ENCODE measurements at regions not wholly inside any gene's neighbourhood (a gene's known extent, or its start where the extent isn't known, plus 50 kb on each side); places are given as distances from the start of the nearest gene placed in this dataset.
A peak's percentile ranks its signal among the peaks of the same experiment; 100 is the strongest.

DNA sequence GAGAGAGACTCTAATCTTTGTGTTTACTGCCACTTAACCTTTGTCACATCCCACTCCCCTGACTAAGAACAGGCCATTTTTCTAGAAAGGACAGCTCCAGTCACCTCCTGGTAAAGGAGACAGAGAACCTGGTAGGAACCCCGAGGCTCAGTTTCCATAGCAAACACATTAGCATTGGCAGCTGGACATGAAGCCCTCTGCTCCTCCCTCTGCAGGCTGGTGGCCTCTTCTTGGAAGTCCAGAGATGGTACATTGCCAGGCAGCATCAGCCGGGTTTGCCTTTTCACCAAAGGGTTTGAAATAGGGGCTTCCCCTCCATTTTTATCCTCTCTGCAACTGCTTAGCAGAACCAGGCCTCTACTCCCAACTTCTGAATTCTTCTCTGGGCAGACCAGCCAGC, 213.4 kb upstream of the SEMA6D start:
- TF ChIP-seq REST (IDR thresholded peaks at IDR 0.05; ENCODE audit: insufficient read depth in 1 of 2, low read depth in 2 of 2, low read length in 2 of 2) (no peak), SIN3A (IDR thresholded peaks at IDR 0.05; ENCODE audit: borderline replicate concordance, insufficient read depth, low read length) (no peak), FOXP2 (optimal IDR thresholded peaks at IDR 0.05; ENCODE audit: borderline replicate concordance, extremely low read depth, extremely low read length, insufficient read depth) (no peak), POLR2AphosphoS5 (IDR thresholded peaks at IDR 0.05; ENCODE audit: low read depth, low read length) (no peak), TAF1 (IDR thresholded peaks at IDR 0.05; ENCODE audit: borderline replicate concordance, insufficient read depth, low read length) (no peak)

- TF ChIP-seq POLR2AphosphoS5 (IDR thresholded peaks at IDR 0.05; ENCODE audit: low read depth, low read length) (no peak), FOXP2 (optimal IDR thresholded peaks at IDR 0.05; ENCODE audit: borderline replicate concordance, extremely low read depth, extremely low read length, insufficient read depth) (no peak), SIN3A (IDR thresholded peaks at IDR 0.05; ENCODE audit: borderline replicate concordance, insufficient read depth, low read length) (no peak), TAF1 (IDR thresholded peaks at IDR 0.05; ENCODE audit: borderline replicate concordance, insufficient read depth, low read length) (no peak), REST (IDR thresholded peaks at IDR 0.05; ENCODE audit: insufficient read depth in 1 of 2, low read depth in 2 of 2, low read length in 2 of 2) (no peak)
Measured at GRCh38 chr15:47504624-47505256, 212.6 kb upstream of the SEMA6D start.

GRCh38 chr15:47505712-47506328, 211.5 kb upstream of the SEMA6D start:
- no peak for TF ChIP-seq POLR2AphosphoS5 (IDR thresholded peaks at IDR 0.05; ENCODE audit: low read depth, low read length)
- TF ChIP-seq SIN3A (IDR thresholded peaks at IDR 0.05; ENCODE audit: borderline replicate concordance, insufficient read depth, low read length), result no peak
- no peak for TF ChIP-seq FOXP2 (optimal IDR thresholded peaks at IDR 0.05; ENCODE audit: borderline replicate concordance, extremely low read depth, extremely low read length, insufficient read depth)
- no peak for TF ChIP-seq REST (IDR thresholded peaks at IDR 0.05; ENCODE audit: insufficient read depth in 1 of 2, low read depth in 2 of 2, low read length in 2 of 2)
- no peak for TF ChIP-seq TAF1 (IDR thresholded peaks at IDR 0.05; ENCODE audit: borderline replicate concordance, insufficient read depth, low read length)

- TF ChIP-seq POLR2AphosphoS5 (IDR thresholded peaks at IDR 0.05; ENCODE audit: low read depth, low read length), result no peak
- TF ChIP-seq REST (IDR thresholded peaks at IDR 0.05; ENCODE audit: insufficient read depth in 1 of 2, low read depth in 2 of 2, low read length in 2 of 2), result 0 out of 4 replicates have a peak, but pooled peaks of 1 of the 2 experiments have one; percentile 12
Measured at GRCh38 chr15:47506329-47507100, 210.8 kb upstream of the SEMA6D start.
